HG03354 (cell line): ENCODE measurements at regions not wholly inside any gene's neighbourhood (a gene's known extent, or its start where the extent isn't known, plus 50 kb on each side); places are given as distances from the start of the nearest gene placed in this dataset.
"Not testable (repeated sequence)": the region's sequence is repeated elsewhere in the genome, so short reads cannot be mapped to it uniquely, and the experiment has no call there.

ENCODE experiments used
- ATAC-seq: cut with Tn5 transposase; IDR thresholded peaks from one replicate; pipeline ENCODE4 v1.9.1; 2021; ENCODE audit warnings: mild to moderate bottlenecking; ENCODE audit not compliant: unreplicated experiment, poor library complexity, severe bottlenecking

GRCh38 chr1:233782937-233783586, 121.4 kb upstream of the SLC35F3 start:
- ATAC-seq = no peak

GRCh38 chr1:233787599-233787998, 116.9 kb upstream of the SLC35F3 start:
- no peak for ATAC-seq

- no peak for ATAC-seq
Observed at GRCh38 chr1:233788687-233789086, 115.8 kb upstream of the SLC35F3 start.

GRCh38 chr1:233790121-233790520, 114.4 kb upstream of the SLC35F3 start:
- ATAC-seq = no peak

GRCh38 chr1:233790662-233791371, 113.7 kb upstream of the SLC35F3 start:
- peak; percentile 94 for ATAC-seq

GRCh38 chr1:233791372-233791703, 113.1 kb upstream of the SLC35F3 start:
- no peak for ATAC-seq

GRCh38 chr1:233791721-233792120, 112.8 kb upstream of the SLC35F3 start:
- no peak for ATAC-seq

- no peak for ATAC-seq
Observed at GRCh38 chr1:233794863-233795262, 109.6 kb upstream of the SLC35F3 start.

- ATAC-seq = peak; percentile 53
Observed at GRCh38 chr1:233796146-233796783, 108.2 kb upstream of the SLC35F3 start.

GRCh38 chr1:233802611-233803010, 101.9 kb upstream of the SLC35F3 start:
- ATAC-seq = no peak

- ATAC-seq = no peak
Observed at GRCh38 chr1:233805786-233806185, 98.7 kb upstream of the SLC35F3 start.

- ATAC-seq = no peak
Observed at GRCh38 chr1:233815357-233815756, 89.1 kb upstream of the SLC35F3 start.

GRCh38 chr1:233815865-233816264, 88.6 kb upstream of the SLC35F3 start:
- no peak for ATAC-seq

- no peak for ATAC-seq
Observed at GRCh38 chr1:233816348-233816747, 88.1 kb upstream of the SLC35F3 start.

- ATAC-seq = no peak
Observed at GRCh38 chr1:233819042-233819441, 85.4 kb upstream of the SLC35F3 start.

GRCh38 chr1:233824179-233824578, 80.3 kb upstream of the SLC35F3 start:
- ATAC-seq = not testable (repeated sequence)

- not testable (repeated sequence) for ATAC-seq
Observed at GRCh38 chr1:233827937-233828336, 76.5 kb upstream of the SLC35F3 start.

- ATAC-seq = no peak
Observed at GRCh38 chr1:233828480-233828879, 76.0 kb upstream of the SLC35F3 start.

- ATAC-seq = no peak
Observed at GRCh38 chr1:233834609-233835008, 69.9 kb upstream of the SLC35F3 start.

GRCh38 chr1:233838207-233838606, 66.3 kb upstream of the SLC35F3 start:
- ATAC-seq = not testable (repeated sequence)
